ENCODE measurements at regions not wholly inside any gene's neighbourhood (a gene's known extent, or its start where the extent isn't known, plus 50 kb on each side); places are given as distances from the start of the nearest gene placed in this dataset.
"Not testable (repeated sequence)": the region's sequence is repeated elsewhere in the genome, so short reads cannot be mapped to it uniquely, and the experiment has no call there.

DNA sequence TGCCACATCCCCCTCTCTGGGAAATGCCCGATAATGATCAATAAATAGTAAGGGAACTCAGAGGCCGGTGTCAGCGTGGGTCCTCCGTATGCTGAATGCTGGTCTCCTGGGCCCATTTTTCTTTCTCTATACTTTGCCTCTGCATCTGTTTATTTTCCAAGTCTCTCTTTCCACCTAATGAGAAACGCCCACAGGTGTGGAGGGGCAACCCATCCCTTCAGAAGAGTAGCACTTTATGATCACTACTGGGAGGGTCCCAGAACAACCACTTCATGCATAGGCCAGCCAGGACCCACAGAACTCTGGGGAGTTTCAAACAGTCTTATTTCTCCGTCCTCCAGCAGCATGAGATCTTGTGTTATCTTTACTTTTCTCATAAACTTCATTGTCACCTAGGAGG, 100.1 kb downstream of the CEP44 start:
- no peak for DNase-seq (ENCODE audit: low spot score in 2 of 2)
- Mint-ChIP-seq H3K9me3 (no peaks in the 10 kb centered on the region), H3K36me3 (no peaks in the 10 kb centered on the region), H3K27ac (no peak overlapping the region), H3K4me1 (no peaks in the 10 kb centered on the region), H3K4me3 (no peak overlapping the region)
- ATAC-seq = no peak

DNA sequence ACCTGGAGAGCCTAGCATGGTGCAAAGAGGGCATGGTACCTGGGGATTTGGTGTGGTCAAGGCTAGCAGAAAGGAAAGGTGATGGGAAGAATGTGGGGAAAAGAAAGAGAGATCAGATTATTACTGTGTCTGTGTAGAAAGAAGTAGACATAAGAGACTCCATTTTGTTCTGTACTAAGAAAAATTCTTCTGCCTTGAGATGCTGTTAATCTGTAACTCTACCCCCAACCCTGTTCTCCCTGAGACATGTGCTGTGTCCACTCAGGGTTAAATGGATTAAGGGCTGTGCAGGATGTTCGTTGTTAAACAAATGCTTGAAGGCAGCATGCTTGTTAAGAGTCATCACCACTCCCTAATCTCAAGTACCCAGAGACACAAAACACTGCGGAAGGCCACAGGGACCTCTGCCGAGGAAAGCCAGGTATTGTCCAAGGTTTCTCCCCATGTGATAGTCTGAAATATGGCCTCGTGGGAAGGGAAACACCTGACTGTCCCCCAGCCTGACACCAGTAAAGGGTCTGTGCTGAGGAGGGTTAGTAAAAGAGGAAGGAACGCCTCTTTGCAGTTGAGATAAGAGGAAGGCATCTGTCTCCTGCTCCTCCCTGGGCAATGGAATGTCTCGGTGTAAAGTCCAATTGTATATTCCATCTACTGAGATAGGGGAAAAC, 99.4 kb downstream of the CEP44 start:
- H3K27ac Mint-ChIP-seq = not testable (repeated sequence)

More for the DNA sequence above, 99.4 kb downstream of the CEP44 start:
- not testable (repeated sequence) for H3K4me3 Mint-ChIP-seq; H3K36me3 Mint-ChIP-seq; H3K4me1 Mint-ChIP-seq; ATAC-seq; DNase-seq (ENCODE audit: low spot score in 2 of 2); H3K9me3 Mint-ChIP-seq
